HepG2 (cell line): ENCODE measurements at regions not wholly inside any gene's neighbourhood (a gene's known extent, or its start where the extent isn't known, plus 50 kb on each side); places are given as distances from the start of the nearest gene placed in this dataset.

ENCODE experiments used
- ATAC-seq: fragments of 200-7000 bp; cut with Tn5 transposase; 3 replicates; pipeline ENCODE4 v1.9.1; 2020; ENCODE audit warnings: mild to moderate bottlenecking, moderate library complexity
- BruUV-seq: library from RNA; stranded (reverse); fragments of 400-500 nt; replicated peaks from 2 replicates; lab custom pipeline; 2021; lab: Mats Ljungman, UMichigan
- CTCF ChIA-PET: fragments of 300-600 bp; formaldehyde crosslinking; extraction: SDS; loops from one replicate; lab custom pipeline; 2021; ENCODE audit warnings: low total read pairs, inconsistent platforms, low intra/inter-chr PET ratio; lab: Yijun Ruan, JAX
- POLR2A ChIA-PET: fragments of 350-600 bp; sonication (Branson Sonifier 250); formaldehyde crosslinking; loops from one replicate; lab custom pipeline; 2020; ENCODE audit warnings: antibody characterized with exemption, inconsistent platforms; lab: Yijun Ruan, JAX
- DNase-seq: peaks from one replicate; pipeline ENCODE4 v3.0.0-alpha.2; 2015; ENCODE audit warnings: low spot score
- FAIRE-seq: peaks from 3 replicates; lab custom pipeline; 2011; peaks lifted over from hg19 to GRCh38; lab: Jason Lieb, UNC
- H2AFZ ChIP-seq: one replicate; pipeline ENCODE4 v1.6.1; 2011; ENCODE audit warnings: low read length, inconsistent platforms
- H3K27ac ChIP-seq: fragments of 300-600 bp; 3 replicates; pipeline ENCODE4 v1.8.0; 2011; ENCODE audit warnings: mixed run types, mild to moderate bottlenecking, mixed read lengths, low read length, inconsistent platforms; ENCODE audit not compliant: insufficient read depth; ENCODE audit errors: extremely low read length
- H3K27me3 ChIP-seq, 2 experiments: fragments of 200-600 bp in 1 of 2; 2 replicates in 1 of 2; 3 replicates in 1 of 2; pipeline versions ENCODE4 v1.6.0 to v1.8.0; 2011; ENCODE audit warnings: low read length in 2 of 2, mild to moderate bottlenecking in 2 of 2, moderate library complexity in 2 of 2, inconsistent platforms in 1 of 2; ENCODE audit not compliant: insufficient read depth in 2 of 2, control insufficient read depth in 1 of 2
- H3K36me3 ChIP-seq, 2 experiments: fragments of 200-600 bp in 1 of 2; replicated peaks in 1 of 2; 2 replicates in 1 of 2; 3 replicates in 1 of 2; pipeline versions ENCODE4 v1.5.1 to v1.8.0; 2011; ENCODE audit warnings: low read length in 2 of 2, inconsistent platforms in 1 of 2; ENCODE audit not compliant: insufficient read depth in 2 of 2, control insufficient read depth in 1 of 2
- H3K4me1 ChIP-seq: 2 replicates; pipeline ENCODE4 v1.5.1; 2012; ENCODE audit warnings: low read length, inconsistent platforms; ENCODE audit not compliant: insufficient read depth
- H3K4me2 ChIP-seq: 2 replicates; pipeline ENCODE4 v1.6.0; 2011; ENCODE audit warnings: low read depth, low read length, inconsistent platforms
- H3K4me3 ChIP-seq, 3 experiments: fragments of 200-600 bp in 1 of 3; sonication (generic), shearing (Covaris generic) in 1 of 3; replicated peaks in 1 of 3; 2 replicates each; pipeline ENCODE4 v1.5.1; 2011 to 2016; ENCODE audit warnings: low read length in 3 of 3, inconsistent platforms in 2 of 3, low read depth in 2 of 3, mild to moderate bottlenecking in 2 of 3, control low read depth in 1 of 3, mixed read lengths in 1 of 3; ENCODE audit not compliant: insufficient read depth in 1 of 3
- H3K79me2 ChIP-seq: one replicate; pipeline ENCODE4 v1.6.1; 2011; ENCODE audit warnings: low read length, inconsistent platforms; ENCODE audit not compliant: insufficient read depth
- H3K9ac ChIP-seq: 2 replicates; pipeline ENCODE4 v1.6.0; 2011; ENCODE audit warnings: mild to moderate bottlenecking, low read depth, low read length, inconsistent platforms; ENCODE audit not compliant: insufficient read depth
- H3K9me3 ChIP-seq: 2 replicates; pipeline ENCODE4 v1.5.1; 2012; ENCODE audit warnings: mild to moderate bottlenecking, low read length
- H4K20me1 ChIP-seq: 2 replicates; pipeline ENCODE4 v1.6.0; 2011; ENCODE audit warnings: inconsistent platforms, mild to moderate bottlenecking, low read length, moderate library complexity; ENCODE audit not compliant: insufficient read depth
- ETV6 ChIP-seq: sonication (generic); formaldehyde crosslinking; conservative IDR thresholded peaks from 2 replicates; pipeline ENCODE4 v1.4.0; 2020; ENCODE audit warnings: missing genetic modification reagents
- RNF219 ChIP-seq: sonication (generic); formaldehyde crosslinking; IDR thresholded peaks from 2 replicates; pipeline ENCODE4 v1.5.0; 2020; ENCODE audit warnings: mild to moderate bottlenecking, missing genetic modification reagents
- SRSF1 ChIP-seq: fragments of 200-400 bp; formaldehyde crosslinking; optimal IDR thresholded peaks from 2 replicates; pipeline ENCODE3; 2017; ENCODE audit warnings: mild to moderate bottlenecking, low read depth, low read length, moderate library complexity
- THAP7 ChIP-seq: sonication (generic); formaldehyde crosslinking; IDR thresholded peaks from 2 replicates; pipeline ENCODE4 v1.8.1; 2023; ENCODE audit warnings: mild to moderate bottlenecking, missing genetic modification reagents
- ZFP82 ChIP-seq: sonication (generic); formaldehyde crosslinking; IDR thresholded peaks from 2 replicates; pipeline ENCODE4 v1.5.1; 2020; ENCODE audit warnings: mild to moderate bottlenecking, missing genetic modification reagents, borderline replicate concordance
- WGBS: methylation state at CpG from one replicate; pipeline ENCODE4 v1.1.6; 2017; ENCODE audit warnings: low lambda C conversion rate; 5-methylcytosine and 5-hydroxymethylcytosine counted together
- in situ Hi-C: cut with HindIII; loops from 2 replicates; pipeline ENCODE4 v1.10.0; 2017; ENCODE audit warnings: low pct_unique_long_range_greater_than_20kb; ENCODE audit not compliant: extremely low pct_ligation_motif_present
- intact Hi-C: fragments of 100-400 bp; cut with micrococcal nuclease; formaldehyde crosslinking; loops from one replicate; pipeline ENCODE4 v1.10.0; 2022; ENCODE audit not compliant: unreplicated experiment

GRCh38 chr7:1364068-1364905 lies 95.0 kb downstream of the MICALL2 start (continued):
- no peak for TF ChIP-seq RNF219 (CRISPR knock-in tag)
- TF ChIP-seq, all 625 proteins: peak for 0

GRCh38 chr7:1364906-1365570 lies 94.2 kb downstream of the MICALL2 start:
- H3K36me3 ChIP-seq: no peaks in the 10 kb centered on the region
- ChIA-PET CTCF (no interaction called here), POLR2A (no interaction called here)
- H3K4me3 ChIP-seq: no peak overlapping the region
- H3K27me3 ChIP-seq: peaks cover 13 to 49% of the 10 kb centered on the region in 2 experiments; a peak in 4 of 5 replicates
- BruUV-seq: no TSS peak
- 73% methylated on average over 7 of the region's 13 CpGs for WGBS
- H3K79me2 ChIP-seq: no peaks in the 10 kb centered on the region
- H3K4me2 ChIP-seq: no peak overlapping the region
- no peak overlapping the region for H3K9ac ChIP-seq
- FAIRE-seq: no peak
- no peak overlapping the region for H3K27ac ChIP-seq
- ATAC-seq: no peak
- in situ Hi-C loops: no loop called here
- no peak overlapping the region for H2AFZ ChIP-seq
- no peaks in the 10 kb centered on the region for H3K9me3 ChIP-seq
- H3K4me1 ChIP-seq: no peaks in the 10 kb centered on the region
- intact Hi-C loops: no loop called here
- H4K20me1 ChIP-seq: no peaks in the 10 kb centered on the region
- no peak for DNase-seq
- no peak for TF ChIP-seq ETV6 (CRISPR knock-in tag)
- no peak for TF ChIP-seq ZFP82 (CRISPR knock-in tag)
- no peak for TF ChIP-seq SRSF1
- TF ChIP-seq THAP7 (CRISPR knock-in tag): no peak
